ENCODE measurements at regions not wholly inside any gene's neighbourhood (a gene's known extent, or its start where the extent isn't known, plus 50 kb on each side); places are given as distances from the start of the nearest gene placed in this dataset.
"Not testable (repeated sequence)": the region's sequence is repeated elsewhere in the genome, so short reads cannot be mapped to it uniquely, and the experiment has no call there.

GRCh38 chrX:65883556-65883955 lies 156.3 kb downstream of the VSIG4 start:
- DNase-seq (ENCODE audit: low spot score) = no peak

- DNase-seq (ENCODE audit: low spot score) = no peak
These were observed 159.7 kb downstream of the VSIG4 start for GRCh38 chrX:65879977-65880799.

- no peak for DNase-seq (ENCODE audit: low spot score)
These were observed 161.4 kb downstream of the VSIG4 start for GRCh38 chrX:65878456-65878855.

GRCh38 chrX:65877953-65878352 lies 161.9 kb downstream of the VSIG4 start:
- DNase-seq (ENCODE audit: low spot score) = no peak

GRCh38 chrX:65875614-65876013 lies 164.3 kb downstream of the VSIG4 start:
- not testable (repeated sequence) for DNase-seq (ENCODE audit: low spot score)

- no peak for DNase-seq (ENCODE audit: low spot score)
These were observed 165.1 kb downstream of the VSIG4 start for GRCh38 chrX:65874765-65875164.

GRCh38 chrX:65874110-65874509 lies 165.8 kb downstream of the VSIG4 start:
- no peak for DNase-seq (ENCODE audit: low spot score)

- no peak for DNase-seq (ENCODE audit: low spot score)
These were observed 166.5 kb downstream of the VSIG4 start for GRCh38 chrX:65873385-65873784.

- no peak for DNase-seq (ENCODE audit: low spot score)
These were observed 168.1 kb downstream of the VSIG4 start for GRCh38 chrX:65871671-65872311.

GRCh38 chrX:65870544-65870943 lies 169.3 kb downstream of the VSIG4 start:
- not testable (repeated sequence) for DNase-seq (ENCODE audit: low spot score)

- no peak for DNase-seq (ENCODE audit: low spot score)
These were observed 173.1 kb downstream of the VSIG4 start for GRCh38 chrX:65866773-65867172.

- DNase-seq (ENCODE audit: low spot score) = no peak
These were observed 173.7 kb downstream of the VSIG4 start for GRCh38 chrX:65866146-65866545.

GRCh38 chrX:65862638-65863037 lies 177.2 kb downstream of the VSIG4 start:
- no peak for DNase-seq (ENCODE audit: low spot score)

- DNase-seq (ENCODE audit: low spot score) = no peak
These were observed 180.6 kb downstream of the VSIG4 start for GRCh38 chrX:65859299-65859698.

- not testable (repeated sequence) for DNase-seq (ENCODE audit: low spot score)
These were observed 185.4 kb downstream of the VSIG4 start for GRCh38 chrX:65854437-65854836.

GRCh38 chrX:65851306-65851705 lies 183.9 kb downstream of the MSN start:
- DNase-seq (ENCODE audit: low spot score) = not testable (repeated sequence)

- not testable (repeated sequence) for DNase-seq (ENCODE audit: low spot score)
These were observed 183.4 kb downstream of the MSN start for GRCh38 chrX:65850821-65851220.

- DNase-seq (ENCODE audit: low spot score) = no peak
These were observed 179.5 kb downstream of the MSN start for GRCh38 chrX:65846974-65847373.

GRCh38 chrX:65841263-65841662 lies 173.8 kb downstream of the MSN start:
- DNase-seq (ENCODE audit: low spot score) = no peak

GRCh38 chrX:65838674-65839073 lies 171.2 kb downstream of the MSN start:
- DNase-seq (ENCODE audit: low spot score) = no peak

- DNase-seq (ENCODE audit: low spot score) = no peak
These were observed 170.6 kb downstream of the MSN start for GRCh38 chrX:65837875-65838549.

GRCh38 chrX:65831268-65831667 lies 163.8 kb downstream of the MSN start:
- no peak for DNase-seq (ENCODE audit: low spot score)
